Panc1 (cell line): ENCODE measurements at regions not wholly inside any gene's neighbourhood (a gene's known extent, or its start where the extent isn't known, plus 50 kb on each side); places are given as distances from the start of the nearest gene placed in this dataset.

Experiments used
- SIN3A ChIP-seq: IDR thresholded peaks from 2 replicates; pipeline ENCODE4 v1.6.1; 2012; ENCODE audit warnings: low read depth, mild to moderate bottlenecking, low read length, moderate library complexity, borderline replicate concordance; ENCODE audit not compliant: insufficient read depth
- TCF7L2 ChIP-seq: IDR thresholded peaks from 2 replicates; pipeline ENCODE4 v1.6.1; 2011; ENCODE audit warnings: mild to moderate bottlenecking, low read depth, low read length, inconsistent platforms
- TF ChIP-seq, protein P1 (sequence below): fragments of 450-650 bp; IDR thresholded peaks from 2 replicates; pipeline ENCODE4 v1.5.1; 2017; ENCODE audit warnings: mild to moderate bottlenecking

DNA sequence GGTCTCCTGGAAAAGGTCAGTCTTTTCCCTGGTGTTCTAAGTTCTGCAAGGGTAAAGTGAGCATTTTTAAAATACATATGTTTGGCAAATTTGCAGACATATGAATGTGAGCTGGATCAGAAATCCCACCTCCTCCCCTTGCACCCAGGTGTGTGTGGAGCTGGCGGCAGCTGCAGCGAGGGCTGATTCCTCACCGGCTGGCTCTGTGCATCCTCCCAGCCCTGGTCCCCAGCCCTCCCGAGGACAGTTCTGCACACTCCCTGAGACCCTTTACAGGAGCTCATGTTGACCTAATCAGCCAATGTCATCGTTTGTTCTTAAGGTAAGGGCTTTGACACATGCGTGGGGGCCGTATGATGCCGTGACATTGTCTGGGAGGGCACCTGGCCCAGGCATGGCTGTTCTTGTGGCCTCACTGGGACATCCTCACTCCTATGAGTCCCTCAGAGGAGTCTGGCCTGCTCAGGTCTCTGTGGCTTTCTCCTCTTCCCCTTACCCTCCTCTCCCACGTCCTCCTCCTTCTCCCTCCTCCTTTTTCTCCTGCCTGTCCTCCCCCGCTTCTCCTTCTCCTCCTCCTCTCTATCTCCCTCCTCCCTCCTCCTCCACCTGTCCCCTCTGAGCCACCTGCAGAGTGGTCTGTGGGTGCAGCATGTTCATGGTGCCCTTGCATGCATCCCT is 289.2 kb upstream of the SFSWAP start:
- TF ChIP-seq, protein P1, sequence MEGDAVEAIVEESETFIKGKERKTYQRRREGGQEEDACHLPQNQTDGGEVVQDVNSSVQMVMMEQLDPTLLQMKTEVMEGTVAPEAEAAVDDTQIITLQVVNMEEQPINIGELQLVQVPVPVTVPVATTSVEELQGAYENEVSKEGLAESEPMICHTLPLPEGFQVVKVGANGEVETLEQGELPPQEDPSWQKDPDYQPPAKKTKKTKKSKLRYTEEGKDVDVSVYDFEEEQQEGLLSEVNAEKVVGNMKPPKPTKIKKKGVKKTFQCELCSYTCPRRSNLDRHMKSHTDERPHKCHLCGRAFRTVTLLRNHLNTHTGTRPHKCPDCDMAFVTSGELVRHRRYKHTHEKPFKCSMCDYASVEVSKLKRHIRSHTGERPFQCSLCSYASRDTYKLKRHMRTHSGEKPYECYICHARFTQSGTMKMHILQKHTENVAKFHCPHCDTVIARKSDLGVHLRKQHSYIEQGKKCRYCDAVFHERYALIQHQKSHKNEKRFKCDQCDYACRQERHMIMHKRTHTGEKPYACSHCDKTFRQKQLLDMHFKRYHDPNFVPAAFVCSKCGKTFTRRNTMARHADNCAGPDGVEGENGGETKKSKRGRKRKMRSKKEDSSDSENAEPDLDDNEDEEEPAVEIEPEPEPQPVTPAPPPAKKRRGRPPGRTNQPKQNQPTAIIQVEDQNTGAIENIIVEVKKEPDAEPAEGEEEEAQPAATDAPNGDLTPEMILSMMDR, result no peak
- no peak for TF ChIP-seq SIN3A
- TF ChIP-seq TCF7L2, result no peak
